Esophagus squamous epithelium (tissue), 5 donors: ENCODE measurements at regions not wholly inside any gene's neighbourhood (a gene's known extent, or its start where the extent isn't known, plus 50 kb on each side); places are given as distances from the start of the nearest gene placed in this dataset.

Experiments used
- DNase-seq: peaks from one replicate; lab custom pipeline; 2025; lab: John Stamatoyannopoulos, UW
- H3K27ac ChIP-seq, 4 donors: fragments of 200-600 bp; sonication (generic); one replicate each; pipeline ENCODE4 v1.5.1; 2016 to 2019; ENCODE audit warnings: mild to moderate bottlenecking in 1 of 4
- H3K27me3 ChIP-seq, 4 donors: fragments of 200-600 bp; sonication (generic); 1 replicate in 3 of 4; 2 replicates in 1 of 4; pipeline versions ENCODE4 v1.5.1 to v1.6.0; 2017 to 2021; ENCODE audit warnings: antibody characterized with exemption in 1 of 4
- H3K36me3 ChIP-seq, 3 donors: fragments of 200-600 bp; sonication (generic); one replicate each; pipeline ENCODE4 v1.5.1; 2016 to 2019
- H3K4me1 ChIP-seq, 3 donors: fragments of 200-600 bp; sonication (generic); one replicate each; pipeline ENCODE4 v1.5.1; 2017 to 2019
- H3K4me3 ChIP-seq, 4 donors: fragments of 200-600 bp; sonication (generic); 1 replicate in 3 of 4; 2 replicates in 1 of 4; pipeline ENCODE4 v1.5.1; 2016 to 2019; ENCODE audit warnings: mild to moderate bottlenecking in 2 of 4, moderate library complexity in 1 of 4
- H3K9me3 ChIP-seq, 3 donors: fragments of 200-600 bp; sonication (generic); one replicate each; pipeline ENCODE4 v1.5.1; 2016 to 2019
- POLR2A ChIP-seq, 4 donors: fragments of 450-650 bp; IDR thresholded peaks; one replicate each; pipeline ENCODE4 v1.6.1; 2017; ENCODE audit warnings: antibody characterized with exemption in 4 of 4, mild to moderate bottlenecking in 4 of 4, moderate library complexity in 3 of 4
- WGBS, 2 donors: methylation state at CpG; one replicate each; pipeline ENCODE4 v1.1.5; 2018; 5-methylcytosine and 5-hydroxymethylcytosine counted together
- intact Hi-C: fragments of 100-400 bp; cut with DNase I; formaldehyde crosslinking; loops from one replicate; pipeline ENCODE4 v1.15.0; 2022
- TF ChIP-seq, protein P1 (sequence below), 6 experiments: fragments of 450-650 bp in 4 of 6; fragments of 200-600 bp in 2 of 6; sonication (generic) in 2 of 6; IDR thresholded peaks; one replicate each; pipeline ENCODE4 v1.5.1; 2016 to 2019; ENCODE audit warnings: antibody characterized with exemption in 6 of 6, mild to moderate bottlenecking in 4 of 6, moderate library complexity in 4 of 6
- donor health status: DM: yes; HTN: yes; CAD: no.

DNA sequence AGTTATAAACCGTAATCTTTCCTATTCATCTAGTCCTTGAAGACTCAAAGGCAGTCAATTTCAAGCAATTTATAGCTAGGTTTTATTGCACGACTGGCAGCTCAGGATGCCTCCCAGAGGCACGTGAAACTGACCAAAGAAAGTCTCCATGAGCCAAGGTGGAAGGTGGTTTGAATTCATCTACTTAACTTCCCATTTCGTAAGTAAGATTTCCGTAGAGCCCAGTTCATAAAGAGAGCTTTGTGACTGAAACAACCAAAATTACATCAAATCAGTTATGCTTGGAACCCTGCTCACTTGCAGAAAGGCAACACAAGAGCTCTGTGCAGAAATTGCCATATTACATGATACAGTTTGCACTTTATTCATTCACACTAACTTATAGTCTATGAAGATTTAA lies 556.0 kb downstream of the TRIML1 start:
- no peaks in the 10 kb centered on the region for H3K27me3 ChIP-seq
- H3K9me3 ChIP-seq = no peaks in the 10 kb centered on the region
- 64% methylated on average over 4 to 5 of the region's 5 CpGs for WGBS, 2 donors
- TF ChIP-seq POLR2A (IDR thresholded peaks at IDR 0.05) = no peak
- TF ChIP-seq, protein P1, sequence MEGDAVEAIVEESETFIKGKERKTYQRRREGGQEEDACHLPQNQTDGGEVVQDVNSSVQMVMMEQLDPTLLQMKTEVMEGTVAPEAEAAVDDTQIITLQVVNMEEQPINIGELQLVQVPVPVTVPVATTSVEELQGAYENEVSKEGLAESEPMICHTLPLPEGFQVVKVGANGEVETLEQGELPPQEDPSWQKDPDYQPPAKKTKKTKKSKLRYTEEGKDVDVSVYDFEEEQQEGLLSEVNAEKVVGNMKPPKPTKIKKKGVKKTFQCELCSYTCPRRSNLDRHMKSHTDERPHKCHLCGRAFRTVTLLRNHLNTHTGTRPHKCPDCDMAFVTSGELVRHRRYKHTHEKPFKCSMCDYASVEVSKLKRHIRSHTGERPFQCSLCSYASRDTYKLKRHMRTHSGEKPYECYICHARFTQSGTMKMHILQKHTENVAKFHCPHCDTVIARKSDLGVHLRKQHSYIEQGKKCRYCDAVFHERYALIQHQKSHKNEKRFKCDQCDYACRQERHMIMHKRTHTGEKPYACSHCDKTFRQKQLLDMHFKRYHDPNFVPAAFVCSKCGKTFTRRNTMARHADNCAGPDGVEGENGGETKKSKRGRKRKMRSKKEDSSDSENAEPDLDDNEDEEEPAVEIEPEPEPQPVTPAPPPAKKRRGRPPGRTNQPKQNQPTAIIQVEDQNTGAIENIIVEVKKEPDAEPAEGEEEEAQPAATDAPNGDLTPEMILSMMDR (IDR thresholded peaks at IDR 0.05) = no peak
- intact Hi-C loops = no loop called here
- no peaks in the 10 kb centered on the region for H3K4me1 ChIP-seq
- H3K36me3 ChIP-seq = no peaks in the 10 kb centered on the region
- DNase-seq = no peak
- no peak overlapping the region for H3K4me3 ChIP-seq
- H3K27ac ChIP-seq = no peak overlapping the region

DNA sequence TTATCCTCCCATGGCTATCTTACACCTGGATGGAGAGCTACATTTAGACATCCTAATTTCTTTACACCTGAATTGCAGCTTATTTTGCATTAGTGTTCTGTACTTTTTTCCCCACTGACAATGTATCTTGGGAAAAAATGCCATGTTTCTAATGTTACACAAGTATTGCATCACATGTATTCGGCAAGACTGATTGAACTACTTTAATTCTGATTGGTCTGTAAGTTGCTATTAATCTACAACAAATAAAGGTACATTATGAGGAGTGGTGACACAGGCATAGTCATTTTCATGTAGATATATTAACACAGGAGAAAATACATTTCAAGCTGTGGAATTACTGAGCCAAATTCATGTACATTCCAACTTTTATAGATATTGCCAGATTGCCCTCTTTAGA lies 558.0 kb downstream of the TRIML1 start:
- Histone ChIP-seq H3K4me1 (no peaks in the 10 kb centered on the region), H3K27ac (no peak overlapping the region), H3K4me3 (no peak overlapping the region), H3K9me3 (no peaks in the 10 kb centered on the region), H3K27me3 (no peaks in the 10 kb centered on the region), H3K36me3 (no peaks in the 10 kb centered on the region)
- no peak for DNase-seq
- TF ChIP-seq, protein P1 (IDR thresholded peaks at IDR 0.05) = no peak
- no peak for TF ChIP-seq POLR2A (IDR thresholded peaks at IDR 0.05)
- intact Hi-C loops = no loop called here
- 68 to 71% methylated on average over 1 of the region's 1 CpG for WGBS, 2 donors

DNA sequence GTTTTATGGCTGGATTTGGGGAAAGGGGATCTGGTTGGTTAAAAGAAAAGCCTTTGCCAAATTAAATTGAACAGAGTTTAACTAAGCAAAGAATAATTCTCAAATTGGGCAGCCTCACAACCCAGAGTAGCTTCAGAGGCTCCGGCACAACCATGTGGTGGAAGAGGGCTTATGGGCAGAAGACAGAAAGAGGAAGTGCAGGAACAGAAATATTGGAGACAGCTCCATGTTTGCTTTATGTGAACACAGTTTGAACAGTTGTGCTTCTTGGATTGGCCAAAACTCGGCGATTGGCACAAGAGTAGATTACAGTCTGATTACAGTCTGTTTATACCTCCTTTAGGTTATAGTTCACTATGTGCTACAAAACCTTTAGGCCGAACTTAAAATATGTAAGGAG lies 562.7 kb downstream of the TRIML1 start:
- Histone ChIP-seq H3K36me3 (no peaks in the 10 kb centered on the region), H3K4me3 (no peak overlapping the region), H3K27me3 (no peaks in the 10 kb centered on the region), H3K4me1 (no peaks in the 10 kb centered on the region), H3K27ac (no peak overlapping the region), H3K9me3 (no peaks in the 10 kb centered on the region)
- DNase-seq = no peak
- 87 to 96% methylated on average over 4 of the region's 4 CpGs for WGBS, 2 donors
- TF ChIP-seq POLR2A (IDR thresholded peaks at IDR 0.05) = no peak
- intact Hi-C loops = no loop called here

DNA sequence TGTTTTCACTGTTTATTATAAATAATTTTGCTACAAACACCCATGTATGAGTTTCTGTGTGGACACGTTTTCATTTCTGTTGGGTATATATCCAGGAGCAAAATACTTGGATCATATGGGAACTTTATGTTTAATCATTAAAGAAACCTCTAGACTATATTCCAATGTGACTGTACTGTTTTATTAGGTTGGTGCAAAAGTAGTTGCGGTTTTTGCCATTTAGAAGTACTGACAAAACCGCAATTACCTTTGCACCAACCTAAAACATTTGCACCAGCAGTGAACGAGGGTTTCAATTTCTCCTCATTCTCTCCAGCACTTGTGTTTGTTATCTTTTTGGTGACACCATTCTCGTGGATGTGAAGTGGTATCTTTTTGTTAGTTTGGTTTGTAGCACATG lies 565.0 kb downstream of the TRIML1 start:
- TF ChIP-seq POLR2A (IDR thresholded peaks at IDR 0.05) = no peak
- TF ChIP-seq, protein P1 (IDR thresholded peaks at IDR 0.05) = no peak
- DNase-seq = no peak
- no peak overlapping the region for H3K27ac ChIP-seq
- no peaks in the 10 kb centered on the region for H3K27me3 ChIP-seq
- H3K36me3 ChIP-seq = no peaks in the 10 kb centered on the region
- intact Hi-C loops = no loop called here
- H3K4me1 ChIP-seq = no peaks in the 10 kb centered on the region
- 59 to 74% methylated on average over 5 of the region's 5 CpGs for WGBS, 2 donors
- no peak overlapping the region for H3K4me3 ChIP-seq
- H3K9me3 ChIP-seq = no peaks in the 10 kb centered on the region

DNA sequence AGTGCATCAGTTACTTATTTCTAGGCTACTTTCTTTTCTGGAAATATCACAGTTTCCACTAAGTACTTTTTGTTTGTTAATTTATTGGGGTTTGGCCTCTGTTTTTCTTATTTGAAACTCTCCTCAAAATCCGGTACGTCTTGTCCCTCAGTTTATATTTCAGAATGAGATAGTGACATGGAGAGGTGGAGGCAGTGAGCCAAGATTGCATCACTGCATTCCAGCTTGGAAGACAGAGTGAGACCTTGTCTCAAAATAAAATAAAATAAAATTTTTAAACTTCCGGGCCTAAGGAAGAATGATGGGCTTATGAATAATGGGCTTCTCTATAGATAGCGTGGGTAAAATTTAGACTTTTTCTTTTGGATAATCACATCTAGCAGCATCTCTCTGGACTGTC lies 567.8 kb downstream of the TRIML1 start:
- Histone ChIP-seq H3K27ac (no peak overlapping the region), H3K36me3 (no peaks in the 10 kb centered on the region), H3K4me1 (no peaks in the 10 kb centered on the region), H3K27me3 (no peaks in the 10 kb centered on the region), H3K9me3 (no peaks in the 10 kb centered on the region), H3K4me3 (no peak overlapping the region)
- intact Hi-C loops = no loop called here
- WGBS, 2 donors = 55 to 68% methylated on average over 4 of the region's 4 CpGs
- DNase-seq = no peak
- TF ChIP-seq POLR2A (IDR thresholded peaks at IDR 0.05) = no peak
- TF ChIP-seq, protein P1 (IDR thresholded peaks at IDR 0.05) = no peak

DNA sequence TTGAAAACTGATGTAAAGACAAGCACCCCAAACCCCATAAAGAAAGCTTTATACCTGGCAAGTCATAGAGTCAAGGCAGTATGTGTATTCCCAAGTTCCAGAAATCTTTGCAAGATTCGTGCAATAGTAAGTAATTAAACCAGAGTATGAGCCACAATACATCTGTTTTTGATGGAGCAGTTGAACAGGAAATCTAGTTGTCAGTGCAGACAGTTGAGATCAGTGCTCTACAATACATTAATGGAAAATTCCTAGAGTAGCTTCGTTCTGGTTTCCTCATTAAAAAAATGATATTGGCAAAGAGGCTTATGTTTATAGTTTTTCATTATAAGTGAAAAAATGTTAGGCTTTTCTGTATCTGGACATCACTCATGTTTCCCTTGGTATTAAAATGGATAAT lies 575.3 kb downstream of the TRIML1 start:
- Histone ChIP-seq H3K9me3 (no peaks in the 10 kb centered on the region), H3K36me3 (no peaks in the 10 kb centered on the region), H3K4me1 (no peaks in the 10 kb centered on the region), H3K27ac (no peak overlapping the region), H3K4me3 (no peak overlapping the region), H3K27me3 (no peaks in the 10 kb centered on the region)
- DNase-seq = no peak
- intact Hi-C loops = no loop called here
- WGBS, 2 donors = 31 to 55% methylated on average over 2 of the region's 2 CpGs
- TF ChIP-seq, protein P1 (IDR thresholded peaks at IDR 0.05) = no peak
- TF ChIP-seq POLR2A (IDR thresholded peaks at IDR 0.05) = no peak
